Transverse colon (tissue), 4 donors: ENCODE measurements at regions not wholly inside any gene's neighbourhood (a gene's known extent, or its start where the extent isn't known, plus 50 kb on each side); places are given as distances from the start of the nearest gene placed in this dataset.

Experiments used
- DNase-seq: peaks from one replicate; pipeline ENCODE4 v3.0.0-alpha.2; 2019
- H3K27ac ChIP-seq, 4 donors: fragments of 200-600 bp; sonication (generic); 2 replicates each; pipeline ENCODE4 v1.5.1; 2016 to 2018; ENCODE audit warnings: inconsistent platforms in 4 of 4
- H3K27me3 ChIP-seq: fragments of 200-600 bp; sonication (generic); 2 replicates; pipeline ENCODE4 v1.5.1; 2017; ENCODE audit warnings: inconsistent platforms
- H3K36me3 ChIP-seq, 4 donors: fragments of 200-600 bp; sonication (generic); 2 replicates each; pipeline ENCODE4 v1.5.1; 2017 to 2019; ENCODE audit warnings: inconsistent platforms in 4 of 4
- H3K4me1 ChIP-seq, 4 donors: fragments of 200-600 bp; sonication (generic); 2 replicates each; pipeline ENCODE4 v1.5.1; 2017 to 2020; ENCODE audit warnings: inconsistent platforms in 4 of 4
- H3K4me3 ChIP-seq, 4 donors: fragments of 200-600 bp; sonication (generic); 1 replicate in 1 of 4; 2 replicates in 3 of 4; pipeline versions ENCODE4 v1.5.1 to v1.6.1; 2017 to 2019; ENCODE audit warnings: inconsistent platforms in 4 of 4
- H3K9me3 ChIP-seq, 2 donors: fragments of 200-600 bp; sonication (generic); 2 replicates each; pipeline ENCODE4 v1.5.1; 2017 to 2019; ENCODE audit warnings: inconsistent platforms in 2 of 2
- EP300 ChIP-seq: sonication (generic); formaldehyde crosslinking; IDR thresholded peaks from one replicate; pipeline ENCODE4 v1.6.1; 2017; ENCODE audit warnings: antibody characterized with exemption, low read depth
- POLR2A ChIP-seq: fragments of 450-650 bp; IDR thresholded peaks from one replicate; pipeline ENCODE4 v1.6.1; 2016; ENCODE audit warnings: antibody characterized with exemption, mild to moderate bottlenecking, moderate library complexity
- POLR2AphosphoS5 ChIP-seq, 3 donors: sonication (generic); formaldehyde crosslinking; IDR thresholded peaks; one replicate each; pipeline ENCODE4 v1.6.1; 2016; ENCODE audit warnings: antibody characterized with exemption in 3 of 3
- WGBS, 2 donors: methylation state at CpG; one replicate each; pipeline ENCODE4 v1.1.5; 2018; ENCODE audit warnings: low coverage in 1 of 2; 5-methylcytosine and 5-hydroxymethylcytosine counted together
- in situ Hi-C, 4 donors: fragments of 200-750 bp; cut with MboI; loops; one replicate each; pipeline versions ENCODE4 v1.15.0 to v1.15.1; 2017; ENCODE audit warnings: low sequenced_read_pairs in 3 of 4, low pct_ligation_motif_present in 1 of 4, low pct_unique_long_range_greater_than_20kb in 1 of 4
- intact Hi-C: fragments of 100-400 bp; cut with DNase I; formaldehyde crosslinking; loops from one replicate; pipeline ENCODE4 v1.15.1; 2023; ENCODE audit warnings: low total_unique reads
- TF ChIP-seq, protein P1 (sequence below), 5 experiments: fragments of 200-600 bp in 3 of 5; fragments of 450-650 bp in 2 of 5; sonication (generic) in 3 of 5; IDR thresholded peaks; 1 replicate in 2 of 5; 2 replicates in 3 of 5; pipeline ENCODE4 v1.5.1; 2016 to 2017; ENCODE audit warnings: antibody characterized with exemption in 5 of 5, inconsistent platforms in 3 of 5, mild to moderate bottlenecking in 2 of 5, moderate library complexity in 1 of 5

- Histone ChIP-seq H3K9me3 (no peaks in the 10 kb centered on the region), H3K4me3 (no peak overlapping the region), H3K36me3 (no peaks in the 10 kb centered on the region), H3K27me3 (no peaks in the 10 kb centered on the region), H3K4me1 (no peaks in the 10 kb centered on the region), H3K27ac (no peak overlapping the region)
- intact Hi-C loops, result no loop called here
- WGBS, 2 donors, result 73 to 100% methylated on average over 1 of the region's 1 CpG
- no peak for DNase-seq
- TF ChIP-seq POLR2A (no peak), EP300 (no peak), POLR2AphosphoS5 (IDR thresholded peaks at IDR 0.05) (no peak)
- TF ChIP-seq, protein P1, sequence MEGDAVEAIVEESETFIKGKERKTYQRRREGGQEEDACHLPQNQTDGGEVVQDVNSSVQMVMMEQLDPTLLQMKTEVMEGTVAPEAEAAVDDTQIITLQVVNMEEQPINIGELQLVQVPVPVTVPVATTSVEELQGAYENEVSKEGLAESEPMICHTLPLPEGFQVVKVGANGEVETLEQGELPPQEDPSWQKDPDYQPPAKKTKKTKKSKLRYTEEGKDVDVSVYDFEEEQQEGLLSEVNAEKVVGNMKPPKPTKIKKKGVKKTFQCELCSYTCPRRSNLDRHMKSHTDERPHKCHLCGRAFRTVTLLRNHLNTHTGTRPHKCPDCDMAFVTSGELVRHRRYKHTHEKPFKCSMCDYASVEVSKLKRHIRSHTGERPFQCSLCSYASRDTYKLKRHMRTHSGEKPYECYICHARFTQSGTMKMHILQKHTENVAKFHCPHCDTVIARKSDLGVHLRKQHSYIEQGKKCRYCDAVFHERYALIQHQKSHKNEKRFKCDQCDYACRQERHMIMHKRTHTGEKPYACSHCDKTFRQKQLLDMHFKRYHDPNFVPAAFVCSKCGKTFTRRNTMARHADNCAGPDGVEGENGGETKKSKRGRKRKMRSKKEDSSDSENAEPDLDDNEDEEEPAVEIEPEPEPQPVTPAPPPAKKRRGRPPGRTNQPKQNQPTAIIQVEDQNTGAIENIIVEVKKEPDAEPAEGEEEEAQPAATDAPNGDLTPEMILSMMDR (IDR thresholded peaks at IDR 0.05), result no peak
- in situ Hi-C loops, result no loop called here
Observed at GRCh38 chr1:199338760-199339159, 688.8 kb upstream of the NR5A2 start.

GRCh38 chr1:199352351-199352750, 675.2 kb upstream of the NR5A2 start:
- no peaks in the 10 kb centered on the region for H3K4me1 ChIP-seq
- no peak overlapping the region for H3K27ac ChIP-seq
- no peak for DNase-seq
- intact Hi-C loops, result no loop called here
- H3K36me3 ChIP-seq, result no peaks in the 10 kb centered on the region
- TF ChIP-seq, protein P1 (IDR thresholded peaks at IDR 0.05), result no peak
- TF ChIP-seq POLR2AphosphoS5 (IDR thresholded peaks at IDR 0.05) (no peak), POLR2A (no peak), EP300 (no peak)
- 58 to 66% methylated on average over 5 of the region's 5 CpGs for WGBS, 2 donors
- no peaks in the 10 kb centered on the region for H3K9me3 ChIP-seq
- in situ Hi-C loops, result no loop called here
- H3K4me3 ChIP-seq, result no peak overlapping the region
- no peaks in the 10 kb centered on the region for H3K27me3 ChIP-seq

GRCh38 chr1:199353906-199354305, 673.6 kb upstream of the NR5A2 start:
- H3K4me1 ChIP-seq, result no peaks in the 10 kb centered on the region
- 81 to 82% methylated on average over 2 of the region's 2 CpGs for WGBS, 2 donors
- no peak overlapping the region for H3K4me3 ChIP-seq
- no peak overlapping the region for H3K27ac ChIP-seq
- DNase-seq, result no peak
- no peaks in the 10 kb centered on the region for H3K9me3 ChIP-seq
- intact Hi-C loops (no loop called here), in situ Hi-C loops (no loop called here)
- no peak for TF ChIP-seq EP300
- no peak for TF ChIP-seq POLR2AphosphoS5 (IDR thresholded peaks at IDR 0.05)
- TF ChIP-seq, protein P1 (IDR thresholded peaks at IDR 0.05), result no peak
- no peak for TF ChIP-seq POLR2A
- H3K36me3 ChIP-seq, result no peaks in the 10 kb centered on the region
- no peaks in the 10 kb centered on the region for H3K27me3 ChIP-seq

DNA sequence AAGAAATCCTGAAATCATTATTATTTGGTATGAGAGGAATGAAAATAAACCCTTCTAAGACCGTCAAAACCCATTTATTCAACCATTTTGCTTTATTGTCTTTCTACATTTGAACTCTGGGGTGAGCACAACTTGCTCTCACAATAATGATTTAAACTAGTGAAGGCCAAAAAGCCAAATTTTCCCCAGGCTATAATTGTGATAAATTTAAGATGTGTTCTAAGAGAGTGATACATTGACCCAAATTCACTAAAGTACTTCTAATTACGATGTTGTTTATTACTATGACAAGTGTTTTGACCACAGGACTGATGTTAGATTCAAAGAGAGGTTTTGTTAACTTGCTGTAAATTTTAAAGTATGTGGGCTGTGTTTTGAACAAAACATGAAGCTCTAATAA, 670.9 kb upstream of the NR5A2 start:
- intact Hi-C loops (no loop called here), in situ Hi-C loops (no loop called here)
- Histone ChIP-seq H3K4me3 (no peak overlapping the region), H3K36me3 (no peaks in the 10 kb centered on the region), H3K27ac (no peak overlapping the region), H3K27me3 (no peaks in the 10 kb centered on the region), H3K9me3 (no peaks in the 10 kb centered on the region), H3K4me1 (no peaks in the 10 kb centered on the region)
- TF ChIP-seq, protein P1 (IDR thresholded peaks at IDR 0.05), result no peak
- TF ChIP-seq POLR2A (no peak), EP300 (no peak), POLR2AphosphoS5 (IDR thresholded peaks at IDR 0.05) (no peak)
- WGBS, 2 donors, result 55 to 61% methylated on average over 2 of the region's 2 CpGs
- DNase-seq, result no peak
